HepG2 (cell line): ENCODE measurements at regions not wholly inside any gene's neighbourhood (a gene's known extent, or its start where the extent isn't known, plus 50 kb on each side); places are given as distances from the start of the nearest gene placed in this dataset.

ENCODE experiments used
- ATAC-seq: fragments of 200-7000 bp; cut with Tn5 transposase; 3 replicates; pipeline ENCODE4 v1.9.1; 2020; ENCODE audit warnings: mild to moderate bottlenecking, moderate library complexity
- BruUV-seq: library from RNA; stranded (reverse); fragments of 400-500 nt; replicated peaks from 2 replicates; lab custom pipeline; 2021; lab: Mats Ljungman, UMichigan
- CTCF ChIA-PET: fragments of 300-600 bp; formaldehyde crosslinking; extraction: SDS; loops from one replicate; lab custom pipeline; 2021; ENCODE audit warnings: low total read pairs, inconsistent platforms, low intra/inter-chr PET ratio; lab: Yijun Ruan, JAX
- POLR2A ChIA-PET: fragments of 350-600 bp; sonication (Branson Sonifier 250); formaldehyde crosslinking; loops from one replicate; lab custom pipeline; 2020; ENCODE audit warnings: antibody characterized with exemption, inconsistent platforms; lab: Yijun Ruan, JAX
- DNase-seq: peaks from one replicate; pipeline ENCODE4 v3.0.0-alpha.2; 2015; ENCODE audit warnings: low spot score
- FAIRE-seq: peaks from 3 replicates; lab custom pipeline; 2011; peaks lifted over from hg19 to GRCh38; lab: Jason Lieb, UNC
- H2AFZ ChIP-seq: one replicate; pipeline ENCODE4 v1.6.1; 2011; ENCODE audit warnings: low read length, inconsistent platforms
- H3K27ac ChIP-seq: fragments of 300-600 bp; 3 replicates; pipeline ENCODE4 v1.8.0; 2011; ENCODE audit warnings: mixed run types, mild to moderate bottlenecking, mixed read lengths, low read length, inconsistent platforms; ENCODE audit not compliant: insufficient read depth; ENCODE audit errors: extremely low read length
- H3K27me3 ChIP-seq, 2 experiments: fragments of 200-600 bp in 1 of 2; 2 replicates in 1 of 2; 3 replicates in 1 of 2; pipeline versions ENCODE4 v1.6.0 to v1.8.0; 2011; ENCODE audit warnings: low read length in 2 of 2, mild to moderate bottlenecking in 2 of 2, moderate library complexity in 2 of 2, inconsistent platforms in 1 of 2; ENCODE audit not compliant: insufficient read depth in 2 of 2, control insufficient read depth in 1 of 2
- H3K36me3 ChIP-seq, 2 experiments: fragments of 200-600 bp in 1 of 2; replicated peaks in 1 of 2; 2 replicates in 1 of 2; 3 replicates in 1 of 2; pipeline versions ENCODE4 v1.5.1 to v1.8.0; 2011; ENCODE audit warnings: low read length in 2 of 2, inconsistent platforms in 1 of 2; ENCODE audit not compliant: insufficient read depth in 2 of 2, control insufficient read depth in 1 of 2
- H3K4me1 ChIP-seq: 2 replicates; pipeline ENCODE4 v1.5.1; 2012; ENCODE audit warnings: low read length, inconsistent platforms; ENCODE audit not compliant: insufficient read depth
- H3K4me2 ChIP-seq: 2 replicates; pipeline ENCODE4 v1.6.0; 2011; ENCODE audit warnings: low read depth, low read length, inconsistent platforms
- H3K4me3 ChIP-seq, 3 experiments: fragments of 200-600 bp in 1 of 3; sonication (generic), shearing (Covaris generic) in 1 of 3; replicated peaks in 1 of 3; 2 replicates each; pipeline ENCODE4 v1.5.1; 2011 to 2016; ENCODE audit warnings: low read length in 3 of 3, inconsistent platforms in 2 of 3, low read depth in 2 of 3, mild to moderate bottlenecking in 2 of 3, control low read depth in 1 of 3, mixed read lengths in 1 of 3; ENCODE audit not compliant: insufficient read depth in 1 of 3
- H3K79me2 ChIP-seq: one replicate; pipeline ENCODE4 v1.6.1; 2011; ENCODE audit warnings: low read length, inconsistent platforms; ENCODE audit not compliant: insufficient read depth
- H3K9ac ChIP-seq: 2 replicates; pipeline ENCODE4 v1.6.0; 2011; ENCODE audit warnings: mild to moderate bottlenecking, low read depth, low read length, inconsistent platforms; ENCODE audit not compliant: insufficient read depth
- H3K9me3 ChIP-seq: 2 replicates; pipeline ENCODE4 v1.5.1; 2012; ENCODE audit warnings: mild to moderate bottlenecking, low read length
- H4K20me1 ChIP-seq: 2 replicates; pipeline ENCODE4 v1.6.0; 2011; ENCODE audit warnings: inconsistent platforms, mild to moderate bottlenecking, low read length, moderate library complexity; ENCODE audit not compliant: insufficient read depth
- ARID2 ChIP-seq: sonication (generic); formaldehyde crosslinking; IDR thresholded peaks from 2 replicates; pipeline ENCODE4 v1.8.1; 2022; ENCODE audit warnings: mild to moderate bottlenecking, missing genetic modification reagents, borderline replicate concordance
- ELF3 ChIP-seq: IDR thresholded peaks from 2 replicates; pipeline ENCODE4 v1.6.1; 2016; ENCODE audit warnings: missing genetic modification reagents, missing compliant biosample characterization
- ETV5 ChIP-seq: IDR thresholded peaks from 2 replicates; pipeline ENCODE4 v1.6.1; 2018; ENCODE audit warnings: missing biosample characterization, missing genetic modification reagents, inconsistent platforms, borderline replicate concordance
- GABPB1 ChIP-seq: IDR thresholded peaks from 2 replicates; pipeline ENCODE4 v1.6.1; 2016; ENCODE audit warnings: mild to moderate bottlenecking, missing genetic modification reagents, moderate library complexity, missing compliant biosample characterization
- HCFC1 ChIP-seq: fragments of 150-350 bp; IDR thresholded peaks from 2 replicates; pipeline ENCODE4 v1.6.1; 2014; ENCODE audit warnings: low read depth, low read length
- HDAC1 ChIP-seq: sonication (generic); formaldehyde crosslinking; IDR thresholded peaks from 2 replicates; pipeline ENCODE4 v1.5.1; 2020; ENCODE audit warnings: mild to moderate bottlenecking, missing genetic modification reagents
- HMGA1 ChIP-seq: sonication (generic); formaldehyde crosslinking; conservative IDR thresholded peaks from 2 replicates; pipeline ENCODE4 v1.4.0; 2020; ENCODE audit warnings: missing genetic modification reagents
- HNRNPLL ChIP-seq: fragments of 200-400 bp; formaldehyde crosslinking; IDR thresholded peaks from 2 replicates; pipeline ENCODE4 v1.6.1; 2017; ENCODE audit warnings: mild to moderate bottlenecking, low read depth, low read length; ENCODE audit not compliant: poor library complexity, severe bottlenecking
- KAT8 ChIP-seq: IDR thresholded peaks from 2 replicates; pipeline ENCODE4 v1.6.1; 2016; ENCODE audit warnings: missing genetic modification reagents, missing compliant biosample characterization
- KDM6A ChIP-seq: IDR thresholded peaks from 2 replicates; pipeline ENCODE4 v1.6.1; 2016; ENCODE audit warnings: low read depth
- LCORL ChIP-seq, 2 experiments: fragments of 450-650 bp in 1 of 2; sonication (generic) in 1 of 2; formaldehyde crosslinking in 1 of 2; IDR thresholded peaks; 2 replicates each; pipeline versions ENCODE4 v1.5.0 to v1.6.1; 2017 to 2020; ENCODE audit warnings: antibody characterized with exemption in 1 of 2, missing genetic modification reagents in 1 of 2
- SIX4 ChIP-seq: sonication (generic); formaldehyde crosslinking; IDR thresholded peaks from 2 replicates; pipeline ENCODE4 v1.4.0; 2020; ENCODE audit warnings: missing genetic modification reagents
- STAG1 ChIP-seq: sonication (generic); formaldehyde crosslinking; IDR thresholded peaks from 2 replicates; pipeline ENCODE4 v1.4.0; 2020; ENCODE audit warnings: missing genetic modification reagents
- YY1 ChIP-seq: IDR thresholded peaks from 2 replicates; pipeline ENCODE4 v1.6.1; 2011; ENCODE audit warnings: low read length, low read depth, moderate library complexity, mild to moderate bottlenecking; ENCODE audit not compliant: insufficient read depth, insufficient replicate concordance
- ZMYM2 ChIP-seq: sonication (generic); formaldehyde crosslinking; IDR thresholded peaks from 2 replicates; pipeline ENCODE4 v1.8.0; 2022; ENCODE audit warnings: mild to moderate bottlenecking, missing genetic modification reagents
- ZNF207 ChIP-seq: fragments of 450-650 bp; IDR thresholded peaks from 2 replicates; pipeline ENCODE4 v1.6.1; 2016; ENCODE audit warnings: antibody characterized with exemption, borderline replicate concordance
- ZNF367 ChIP-seq: sonication (generic); formaldehyde crosslinking; IDR thresholded peaks from 2 replicates; pipeline ENCODE4 v1.4.0; 2020; ENCODE audit warnings: missing genetic modification reagents, borderline replicate concordance
- whole genome bisulfite sequencing: methylation state at CpG from one replicate; pipeline ENCODE4 v1.1.6; 2017; ENCODE audit warnings: low lambda C conversion rate; 5-methylcytosine and 5-hydroxymethylcytosine counted together
- in situ Hi-C: cut with HindIII; loops from 2 replicates; pipeline ENCODE4 v1.10.0; 2017; ENCODE audit warnings: low pct_unique_long_range_greater_than_20kb; ENCODE audit not compliant: extremely low pct_ligation_motif_present
- intact Hi-C: fragments of 100-400 bp; cut with micrococcal nuclease; formaldehyde crosslinking; loops from one replicate; pipeline ENCODE4 v1.10.0; 2022; ENCODE audit not compliant: unreplicated experiment
- TF ChIP-seq, protein P1 (sequence below): sonication (generic); IDR thresholded peaks from 2 replicates; pipeline ENCODE4 v1.6.1; 2016; ENCODE audit warnings: low read depth, borderline replicate concordance

DNA sequence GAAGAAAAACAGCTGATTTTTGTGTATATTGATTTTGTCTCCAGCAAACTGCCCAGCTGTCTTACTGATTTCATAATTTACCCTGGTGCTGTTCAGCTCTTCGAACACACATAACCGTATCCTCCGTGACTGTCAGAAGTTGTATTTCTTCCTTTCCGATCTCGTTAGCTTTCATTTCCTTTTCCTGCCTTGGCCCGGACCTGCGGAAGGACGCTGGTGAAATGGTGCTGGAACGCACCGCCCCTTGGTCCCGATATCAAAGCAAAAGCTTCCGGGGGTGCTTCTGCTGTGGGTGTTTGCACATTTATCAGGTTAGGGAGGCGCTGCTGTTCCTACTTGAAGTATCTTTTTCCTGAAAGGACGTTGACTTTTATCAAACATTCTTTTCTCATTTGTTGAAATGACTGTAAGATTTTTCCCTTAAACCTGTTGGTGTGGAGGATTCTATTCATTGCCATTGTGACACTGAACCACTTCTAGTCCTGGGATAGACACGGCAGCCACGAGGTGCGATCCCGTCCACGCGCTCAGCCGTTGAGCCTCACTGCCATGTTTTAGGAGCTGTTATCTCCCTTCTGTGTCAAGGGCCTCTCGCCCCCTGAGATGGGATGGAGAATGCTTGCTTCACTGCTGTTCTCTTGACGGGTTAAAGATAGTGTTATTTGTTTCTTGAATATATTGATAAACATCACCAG is 72.6 kb downstream of the FOXL3 start (continued):
- TF ChIP-seq ELF3 (CRISPR knock-in tag) = peak; percentile 71
- TF ChIP-seq SIX4 (CRISPR knock-in tag) = no peak
- peak; percentile 28 for TF ChIP-seq YY1
- peak; percentile 14; the same call in 1 of the 2 replicates for TF ChIP-seq STAG1 (CRISPR knock-in tag)
- TF ChIP-seq ZNF367 (CRISPR knock-in tag) = no peak
- TF ChIP-seq ARID2 (CRISPR knock-in tag) = no peak
- TF ChIP-seq, protein P1, sequence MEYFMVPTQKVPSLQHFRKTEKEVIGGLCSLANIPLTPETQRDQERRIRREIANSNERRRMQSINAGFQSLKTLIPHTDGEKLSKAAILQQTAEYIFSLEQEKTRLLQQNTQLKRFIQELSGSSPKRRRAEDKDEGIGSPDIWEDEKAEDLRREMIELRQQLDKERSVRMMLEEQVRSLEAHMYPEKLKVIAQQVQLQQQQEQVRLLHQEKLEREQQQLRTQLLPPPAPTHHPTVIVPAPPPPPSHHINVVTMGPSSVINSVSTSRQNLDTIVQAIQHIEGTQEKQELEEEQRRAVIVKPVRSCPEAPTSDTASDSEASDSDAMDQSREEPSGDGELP = peak; percentile 42; the same call in 1 of the 2 replicates
- TF ChIP-seq ZMYM2 (CRISPR knock-in tag) = 0 out of 2 replicates have a peak, but pooled peaks have one; percentile 35
- TF ChIP-seq HCFC1 = no peak
- peak; percentile 28; the same call in 1 of the 2 replicates for TF ChIP-seq GABPB1 (CRISPR knock-in tag)
- no peak for TF ChIP-seq ZNF207
- TF ChIP-seq KAT8 = 0 out of 2 replicates have a peak, but pooled peaks have one; percentile 34
- peak; percentile 71; the same call in 1 of the 2 replicates for TF ChIP-seq ETV5 (CRISPR knock-in tag)

DNA sequence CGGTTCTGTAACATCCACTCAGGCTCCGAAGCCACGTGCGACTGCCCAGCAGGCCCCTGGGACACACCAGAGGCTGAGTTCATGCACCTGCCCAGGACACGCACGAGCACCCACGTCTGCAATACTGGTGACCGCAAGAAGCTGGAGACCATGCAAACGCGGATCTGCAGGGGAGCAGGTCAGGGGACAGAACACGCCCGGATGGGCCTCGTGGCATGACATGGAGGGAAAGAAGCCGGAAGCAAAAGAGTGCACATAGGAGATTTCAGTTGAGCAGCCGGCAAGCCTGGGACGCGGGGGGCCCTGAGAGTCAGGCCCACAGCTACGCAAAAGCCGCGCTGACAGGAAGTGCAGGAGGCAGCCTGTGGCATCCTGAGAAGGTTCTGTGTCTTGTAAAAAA is 73.7 kb downstream of the FOXL3 start:
- WGBS = 80% methylated on average over 17 of the region's 20 CpGs
- POLR2A ChIA-PET = interaction anchor here (1.1 to 1.8 kb wide), 2 partner anchors 9 to 109 kb away, joined by 3 to 4 read pairs; no protein-coding TSS in a partner anchor
- ATAC-seq = no peak
- no peaks in the 10 kb centered on the region for H3K79me2 ChIP-seq
- H3K9ac ChIP-seq = no peak overlapping the region
- intact Hi-C loops = no loop called here
- TF ChIP-seq HNRNPLL = no peak
- TF ChIP-seq HDAC1 (CRISPR knock-in tag) = no peak
- TF ChIP-seq LCORL (IDR thresholded peaks at IDR 0.05) = no peak
- TF ChIP-seq LCORL (CRISPR knock-in tag; IDR thresholded peaks at IDR 0.05) = no peak
- TF ChIP-seq KDM6A = no peak
- TF ChIP-seq HMGA1 (CRISPR knock-in tag) = no peak
- TF ChIP-seq, all 625 proteins: peak for 0
- Histone ChIP-seq H4K20me1 (no peaks in the 10 kb centered on the region), H3K27ac (no peak overlapping the region), H3K4me3 (no peak overlapping the region), H2AFZ (no peak overlapping the region), H3K4me2 (no peak overlapping the region), H3K36me3 (no peaks in the 10 kb centered on the region), H3K27me3 (peaks cover 11 to 48% of the 10 kb centered on the region in 2 experiments; a peak in 4 of 5 replicates), H3K4me1 (peaks cover 40% of the 10 kb centered on the region), H3K9me3 (peaks cover under 1% of the 10 kb centered on the region; the same call in 1 of the 2 replicates)
- in situ Hi-C loops = no loop called here
- DNase-seq (no peak), FAIRE-seq (no peak)
- CTCF ChIA-PET = no interaction called here
- BruUV-seq = no TSS peak
